Activated naive CD4-positive, alpha-beta T cell treated with anti-CD3 and anti-CD28 coated beads, Interleukin-2, amount 50 U/mL, for 72 hours (primary cell): ENCODE measurements at regions not wholly inside any gene's neighbourhood (a gene's known extent, or its start where the extent isn't known, plus 50 kb on each side); places are given as distances from the start of the nearest gene placed in this dataset.

Experiments
- ATAC-seq, 2 donors: fragments of 150-1000 bp; cut with Tn5 transposase; 2 replicates each; pipeline ENCODE4 v1.10.0; 2021; ENCODE audit warnings: mild to moderate bottlenecking in 2 of 2, moderate library complexity in 2 of 2
- DNase-seq, 2 donors: peaks; one replicate each; pipeline ENCODE4 v3.0.0; 2021 to 2022; ENCODE audit warnings: low spot score in 2 of 2
- H3K27ac Mint-ChIP-seq, 2 donors: one replicate each; pipeline ENCODE4 v1.8.0; 2022; ENCODE audit warnings: mild to moderate bottlenecking in 2 of 2, mixed read lengths in 2 of 2
- H3K36me3 Mint-ChIP-seq, 2 donors: one replicate each; pipeline ENCODE4 v1.8.0; 2022; ENCODE audit warnings: mixed read lengths in 2 of 2
- H3K9me3 Mint-ChIP-seq, 2 donors: one replicate each; pipeline ENCODE4 v1.8.0; 2022; ENCODE audit warnings: mixed read lengths in 2 of 2

DNA sequence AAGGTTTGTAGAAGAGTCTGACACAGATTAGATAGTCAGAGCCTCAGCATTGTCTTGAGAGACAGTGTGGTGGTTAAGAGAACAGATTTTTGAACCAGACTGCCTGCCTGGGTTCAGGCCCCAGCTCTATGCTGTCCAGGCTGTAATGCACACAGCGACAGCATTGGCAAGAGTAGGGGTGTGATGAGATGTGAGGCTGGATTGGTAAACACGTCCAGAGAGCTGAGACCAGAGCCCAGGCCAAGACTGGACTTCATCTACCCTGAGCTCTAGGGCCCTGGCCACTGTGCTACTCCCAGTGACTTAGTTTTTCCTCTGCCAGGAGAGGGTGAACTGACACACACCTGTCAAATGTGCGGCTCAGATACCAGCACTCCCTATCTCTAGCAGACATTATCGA, 360.4 kb downstream of the RPS24 start:
- H3K27ac Mint-ChIP-seq, result no peak overlapping the region
- no peaks in the 10 kb centered on the region for H3K9me3 Mint-ChIP-seq
- ATAC-seq (no peak), DNase-seq (no peak)
- no peaks in the 10 kb centered on the region for H3K36me3 Mint-ChIP-seq

DNA sequence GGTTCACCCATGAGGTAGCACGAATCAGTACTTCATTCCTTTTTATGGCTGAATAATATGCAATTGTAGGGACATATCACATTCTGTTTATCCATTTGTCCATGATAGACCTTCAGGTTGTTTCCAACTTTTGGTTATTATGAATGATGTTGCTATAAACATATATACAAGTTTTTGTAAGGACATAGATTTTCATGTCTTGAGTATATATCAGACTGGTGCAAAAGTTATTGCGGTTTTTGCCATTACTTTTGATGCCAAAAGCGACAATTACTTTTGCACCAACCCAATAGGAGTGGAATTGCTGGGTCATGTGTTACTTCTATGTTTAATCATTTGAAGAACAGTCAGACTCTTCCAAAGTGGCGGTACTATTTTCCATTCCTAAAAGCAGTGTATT, 361.5 kb downstream of the RPS24 start:
- no peaks in the 10 kb centered on the region for H3K9me3 Mint-ChIP-seq
- no peaks in the 10 kb centered on the region for H3K36me3 Mint-ChIP-seq
- ATAC-seq, result no peak
- no peak overlapping the region for H3K27ac Mint-ChIP-seq
- DNase-seq, result no peak

DNA sequence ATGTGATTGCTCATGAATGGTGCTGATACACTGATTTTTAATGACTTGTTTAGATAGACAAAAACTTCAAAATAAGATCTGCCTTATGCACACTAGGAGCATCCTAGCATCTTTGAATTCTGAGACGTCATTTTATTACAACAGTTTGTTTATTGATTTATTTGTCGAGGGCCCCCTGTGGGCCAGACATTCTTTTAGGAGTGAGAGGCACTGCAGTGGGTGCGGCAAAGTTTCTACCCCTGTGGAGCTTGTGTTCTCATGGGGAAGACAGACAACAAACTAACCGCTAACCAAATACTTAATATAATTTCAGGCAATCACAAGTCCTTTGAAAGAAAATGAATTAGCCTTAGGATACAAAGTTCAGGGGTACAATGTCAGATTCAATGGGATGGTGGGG, 363.1 kb downstream of the RPS24 start:
- no peak for ATAC-seq
- DNase-seq, result no peak
- Mint-ChIP-seq H3K36me3 (no peaks in the 10 kb centered on the region), H3K27ac (peak overlapping the region in 1 of 2 donors; percentile 23), H3K9me3 (no peaks in the 10 kb centered on the region)

DNA sequence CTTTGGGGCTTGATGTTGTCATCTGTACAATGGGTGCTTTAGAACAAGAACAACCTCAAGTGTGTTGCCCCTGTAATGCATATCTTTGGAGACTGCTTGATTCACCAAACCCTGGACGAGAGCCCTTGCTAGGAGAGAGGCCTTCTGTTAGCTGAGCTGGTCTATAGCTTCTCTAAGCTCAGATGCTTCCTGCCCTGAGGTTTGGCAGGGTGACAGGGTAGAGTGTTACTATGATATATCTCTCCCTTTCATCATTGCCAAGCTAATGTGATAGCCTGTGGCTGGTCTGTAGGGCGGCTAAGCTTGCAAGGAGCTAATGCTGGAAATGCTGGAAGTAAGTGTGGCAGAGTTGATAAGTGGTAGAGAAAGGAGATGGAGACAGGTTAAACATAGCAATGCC, 364.1 kb downstream of the RPS24 start:
- no peaks in the 10 kb centered on the region for H3K36me3 Mint-ChIP-seq
- no peak overlapping the region for H3K27ac Mint-ChIP-seq
- H3K9me3 Mint-ChIP-seq, result no peaks in the 10 kb centered on the region
- DNase-seq (no peak), ATAC-seq (no peak)

DNA sequence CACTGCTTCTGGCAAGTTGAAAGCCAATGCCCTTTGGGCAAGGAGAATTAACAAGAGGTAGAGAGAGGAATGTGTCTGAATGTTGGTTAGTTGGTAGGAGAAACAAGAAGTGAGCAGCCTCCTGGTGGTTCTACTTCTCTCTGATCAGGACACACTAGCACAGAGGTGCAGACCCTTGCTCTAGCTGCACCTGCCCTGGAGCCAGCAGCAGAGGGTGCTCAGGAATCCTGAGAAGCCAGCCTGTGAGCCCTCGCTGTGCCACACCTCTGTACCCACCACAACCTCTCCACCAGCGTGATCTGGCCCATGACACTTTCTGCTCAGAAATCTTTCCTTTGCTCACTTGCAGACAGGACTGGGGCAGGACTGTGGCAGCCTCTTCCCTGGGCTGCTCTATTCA, 364.7 kb downstream of the RPS24 start:
- ATAC-seq, result no peak
- H3K27ac Mint-ChIP-seq, result no peak overlapping the region

DNA sequence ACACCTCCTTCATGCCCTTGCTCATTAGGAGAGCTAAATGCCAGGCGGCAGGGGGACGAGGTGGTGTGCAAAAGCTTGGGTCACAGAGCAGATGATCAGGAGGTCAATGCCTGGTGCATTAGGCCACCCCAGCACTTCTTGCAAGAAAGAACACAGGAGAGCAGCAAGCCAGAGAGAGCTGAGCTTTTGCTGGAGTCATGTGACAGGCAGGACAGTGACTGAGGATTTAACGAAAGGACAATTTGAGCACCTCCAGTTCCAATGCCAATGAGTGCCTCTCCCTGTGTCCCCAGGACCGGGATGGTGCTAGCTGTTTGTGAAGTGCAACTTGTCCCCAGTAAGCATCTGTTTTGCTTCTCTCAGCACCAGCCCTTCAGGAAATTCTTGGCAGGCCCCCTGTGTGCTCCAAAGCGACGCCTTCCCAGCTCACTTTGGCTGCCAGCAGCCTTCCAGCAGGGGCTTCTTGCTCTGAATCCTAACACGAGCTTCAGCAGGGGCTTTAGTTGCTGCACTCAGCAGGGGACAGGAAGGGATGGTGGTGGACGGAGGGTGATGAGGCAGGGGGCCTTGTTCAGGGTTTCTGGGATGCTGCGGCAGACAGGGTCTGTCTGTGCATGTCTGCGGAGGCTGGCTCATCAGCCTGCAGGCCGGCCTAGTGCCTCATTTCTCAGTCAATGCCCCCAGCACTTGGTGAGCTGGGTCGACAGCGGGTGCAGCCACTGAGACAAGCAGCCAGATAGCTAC, 368.1 kb downstream of the RPS24 start:
- peak in 1 of 2 donors; percentile 16 for DNase-seq
- no peak for ATAC-seq
- no peak overlapping the region for H3K27ac Mint-ChIP-seq
- H3K36me3 Mint-ChIP-seq, result no peaks in the 10 kb centered on the region
- H3K9me3 Mint-ChIP-seq, result no peaks in the 10 kb centered on the region

More for the DNA sequence above, 364.7 kb downstream of the RPS24 start:
- no peaks in the 10 kb centered on the region for H3K36me3 Mint-ChIP-seq
- no peaks in the 10 kb centered on the region for H3K9me3 Mint-ChIP-seq
- no peak for DNase-seq

DNA sequence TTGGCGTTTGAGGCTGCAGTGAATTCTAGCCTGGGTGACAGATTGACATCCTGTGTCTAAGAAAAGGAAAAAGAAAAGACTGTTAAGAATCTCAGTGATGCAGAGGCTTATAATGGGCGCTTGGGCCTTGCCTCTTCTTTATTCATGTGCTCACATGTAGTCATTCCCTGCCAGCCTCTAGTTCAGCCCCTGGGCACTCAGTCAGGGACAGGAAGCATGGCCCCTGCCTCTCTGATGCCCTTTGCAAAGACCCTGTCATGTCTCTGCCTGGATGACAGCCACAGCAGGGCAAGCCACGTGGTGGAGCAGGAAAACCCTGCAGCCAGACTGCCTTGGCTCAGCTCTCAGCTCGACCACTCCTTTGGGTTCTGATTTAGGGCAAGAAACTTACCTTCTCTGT, 368.9 kb downstream of the RPS24 start:
- Mint-ChIP-seq H3K36me3 (no peaks in the 10 kb centered on the region), H3K9me3 (no peaks in the 10 kb centered on the region), H3K27ac (no peak overlapping the region)
- DNase-seq, result peak in 1 of 2 donors; percentile 28
- no peak for ATAC-seq

DNA sequence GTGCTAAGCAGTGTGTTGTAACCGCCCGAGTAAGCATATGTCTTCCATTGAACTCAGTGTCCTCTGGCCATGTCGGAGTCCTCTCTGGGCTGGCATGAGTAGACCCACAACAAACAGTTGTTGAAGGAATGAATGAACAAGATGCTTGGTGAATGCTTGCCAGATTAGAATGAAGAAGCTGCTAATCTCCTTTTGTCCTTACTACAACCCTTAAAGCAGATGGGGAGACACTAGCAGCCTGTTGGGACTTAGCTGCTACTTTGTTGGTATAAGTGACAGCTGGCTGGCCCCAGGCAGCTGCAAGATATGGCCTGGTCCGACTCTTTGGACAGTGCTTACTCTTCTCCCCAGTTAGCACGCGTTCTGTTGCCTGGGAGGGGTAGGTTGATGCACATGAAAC, 370.1 kb downstream of the RPS24 start:
- peak overlapping the region in 1 of 2 donors; percentile 26 for H3K27ac Mint-ChIP-seq
- no peaks in the 10 kb centered on the region for H3K36me3 Mint-ChIP-seq
- H3K9me3 Mint-ChIP-seq, result no peaks in the 10 kb centered on the region
- DNase-seq, result peak in 1 of 2 donors; percentile 23
- no peak for ATAC-seq

DNA sequence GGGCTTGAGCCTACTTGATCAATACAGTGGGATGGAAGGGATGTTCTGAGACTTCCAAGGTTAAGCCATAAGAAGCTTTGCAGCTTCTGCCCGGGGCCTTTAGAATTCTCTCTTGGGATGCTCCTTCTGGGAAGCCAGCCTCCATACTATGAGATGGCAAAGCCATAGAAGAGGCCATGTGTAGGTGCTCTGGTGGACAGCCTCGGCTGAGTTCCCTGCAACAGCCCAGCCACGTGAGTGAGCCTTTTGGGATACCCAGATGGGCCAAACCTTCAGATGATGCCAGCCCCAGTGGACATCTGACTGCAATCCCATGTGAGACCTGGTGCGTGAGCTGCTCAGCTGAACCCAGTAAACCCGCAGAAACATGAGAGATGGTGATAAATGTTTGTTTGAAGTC, 370.6 kb downstream of the RPS24 start:
- Mint-ChIP-seq H3K36me3 (no peaks in the 10 kb centered on the region), H3K9me3 (no peaks in the 10 kb centered on the region), H3K27ac (no peak overlapping the region)
- DNase-seq, result peak in 1 of 2 donors; percentile 26
- no peak for ATAC-seq

DNA sequence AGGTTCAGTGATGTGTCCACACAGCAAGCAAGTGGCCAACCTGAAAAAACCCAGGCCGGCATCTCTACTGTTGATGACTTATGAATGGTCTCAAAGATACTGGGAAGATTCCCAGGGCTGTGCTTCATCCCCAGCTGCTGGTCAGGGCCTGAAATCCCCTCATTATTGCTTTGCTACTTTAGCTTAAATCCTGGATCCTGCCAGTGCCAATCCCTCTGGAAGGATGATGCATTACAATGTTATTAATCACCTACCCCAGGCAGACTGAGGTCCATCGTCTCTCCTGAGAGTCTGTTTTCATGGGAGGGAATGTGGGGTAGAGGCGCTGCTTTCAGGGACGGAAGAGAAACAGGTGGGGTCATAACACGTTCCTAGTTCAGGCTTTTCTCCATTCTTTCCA, 371.6 kb downstream of the RPS24 start:
- Mint-ChIP-seq H3K27ac (no peak overlapping the region), H3K36me3 (no peaks in the 10 kb centered on the region), H3K9me3 (no peaks in the 10 kb centered on the region)
- DNase-seq (no peak), ATAC-seq (no peak)

DNA sequence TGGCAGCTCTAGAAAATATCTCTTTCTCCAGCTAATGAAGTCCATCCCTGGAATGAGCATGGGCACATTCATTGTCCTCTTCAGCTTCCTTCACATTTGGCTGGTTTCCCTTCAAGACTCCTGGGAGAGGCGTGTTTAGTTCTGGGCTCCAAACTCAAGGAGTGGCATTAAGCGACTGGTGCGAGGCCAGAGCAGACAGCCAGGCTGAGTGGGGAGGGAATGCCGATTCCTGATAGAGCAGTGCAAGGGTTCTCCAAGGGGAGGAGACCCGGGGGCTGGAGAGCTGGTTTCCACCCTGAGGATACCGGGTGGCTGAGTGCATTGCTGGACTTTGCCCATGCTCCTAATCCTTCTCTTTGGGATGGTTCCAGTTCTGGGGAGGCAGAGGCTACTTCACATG, 372.1 kb downstream of the RPS24 start:
- Mint-ChIP-seq H3K36me3 (no peaks in the 10 kb centered on the region), H3K9me3 (no peaks in the 10 kb centered on the region), H3K27ac (no peak overlapping the region)
- ATAC-seq (no peak), DNase-seq (peak in 1 of 2 donors; percentile 34)

DNA sequence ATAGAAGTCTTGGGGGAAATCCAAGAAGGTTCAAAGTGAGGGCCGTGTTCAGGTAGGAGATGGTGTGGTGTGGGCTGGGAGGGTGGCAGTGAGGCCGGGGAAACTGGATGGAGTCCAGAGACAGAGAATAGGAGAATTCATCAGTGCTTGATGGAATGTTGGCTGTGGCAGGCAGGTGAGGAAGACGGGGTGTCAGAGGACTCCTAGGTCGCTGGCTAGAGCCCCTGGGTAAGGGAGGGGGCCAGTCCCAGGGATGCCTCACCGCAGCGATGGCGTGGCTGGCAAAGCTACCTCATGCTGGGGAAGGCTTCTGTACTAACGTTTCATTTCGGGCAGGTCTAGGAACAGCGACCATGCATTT, 373.0 kb downstream of the RPS24 start:
- H3K9me3 Mint-ChIP-seq, result no peaks in the 10 kb centered on the region
- DNase-seq (no peak), ATAC-seq (peak in 1 of 2 donors; percentile 45)
- H3K27ac Mint-ChIP-seq, result peak overlapping the region in 1 of 2 donors; percentile 58
- H3K36me3 Mint-ChIP-seq, result no peaks in the 10 kb centered on the region

DNA sequence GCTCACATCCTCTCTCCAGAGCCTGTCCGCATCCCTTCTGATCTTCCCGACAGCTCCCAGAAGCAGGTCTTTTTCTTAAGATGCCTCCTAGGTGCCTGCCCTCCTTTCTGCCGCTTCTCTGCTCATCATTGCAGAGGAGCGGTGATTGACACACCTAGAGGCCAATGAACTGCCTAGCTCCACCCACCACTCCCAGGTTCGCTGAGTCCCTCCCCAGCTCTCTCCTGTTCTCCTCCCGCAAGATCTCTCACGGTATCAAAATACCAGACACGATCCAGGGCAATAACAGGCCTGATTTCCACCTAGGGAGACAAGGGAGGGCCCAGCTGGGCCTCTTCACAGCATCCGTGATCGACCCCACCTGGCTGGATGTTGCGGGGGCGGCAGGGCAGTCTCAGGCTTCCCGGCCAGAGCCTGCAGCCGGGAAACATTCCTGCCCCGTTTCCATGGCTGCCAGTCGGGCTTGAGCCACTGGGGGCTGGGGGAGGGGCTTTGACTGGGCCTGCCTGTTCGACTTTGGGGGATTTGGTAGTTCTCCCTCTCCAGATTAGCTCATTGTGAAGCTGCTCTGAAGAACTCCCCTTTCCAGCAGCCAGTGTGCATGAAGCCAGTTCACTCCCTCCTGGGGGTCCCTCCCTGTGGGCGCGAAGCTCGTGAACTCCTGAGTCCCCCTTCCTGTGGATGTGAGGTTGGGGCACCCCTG, 373.5 kb downstream of the RPS24 start:
- H3K36me3 Mint-ChIP-seq, result no peaks in the 10 kb centered on the region
- no peaks in the 10 kb centered on the region for H3K9me3 Mint-ChIP-seq
- H3K27ac Mint-ChIP-seq, result peak overlapping the region in 1 of 2 donors; percentile 58
- peak; percentile 95 to 99 for ATAC-seq
- DNase-seq, result peak; percentile 61 to 73

DNA sequence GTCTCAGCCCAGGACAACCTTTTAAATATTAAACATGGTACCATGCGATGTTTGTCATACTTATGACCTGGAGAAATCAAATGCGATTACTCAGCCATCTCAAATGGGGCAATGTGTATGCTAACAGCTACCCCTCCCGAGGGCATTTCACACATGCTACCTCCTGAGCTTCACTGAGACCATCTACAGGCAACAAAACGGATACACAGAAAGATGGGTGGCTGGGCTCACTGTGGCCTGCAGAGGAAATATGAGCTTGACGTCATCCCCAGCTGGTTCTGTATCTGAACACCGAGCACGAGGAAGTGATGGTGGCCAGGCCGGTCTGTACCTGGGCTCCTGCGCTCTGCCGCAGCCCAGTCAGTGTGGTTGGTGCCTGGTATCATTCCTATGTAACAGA, 374.3 kb downstream of the RPS24 start:
- peak in 1 of 2 donors; percentile 14 for DNase-seq
- H3K36me3 Mint-ChIP-seq, result no peaks in the 10 kb centered on the region
- no peaks in the 10 kb centered on the region for H3K9me3 Mint-ChIP-seq
- H3K27ac Mint-ChIP-seq, result no peak overlapping the region
- no peak for ATAC-seq

DNA sequence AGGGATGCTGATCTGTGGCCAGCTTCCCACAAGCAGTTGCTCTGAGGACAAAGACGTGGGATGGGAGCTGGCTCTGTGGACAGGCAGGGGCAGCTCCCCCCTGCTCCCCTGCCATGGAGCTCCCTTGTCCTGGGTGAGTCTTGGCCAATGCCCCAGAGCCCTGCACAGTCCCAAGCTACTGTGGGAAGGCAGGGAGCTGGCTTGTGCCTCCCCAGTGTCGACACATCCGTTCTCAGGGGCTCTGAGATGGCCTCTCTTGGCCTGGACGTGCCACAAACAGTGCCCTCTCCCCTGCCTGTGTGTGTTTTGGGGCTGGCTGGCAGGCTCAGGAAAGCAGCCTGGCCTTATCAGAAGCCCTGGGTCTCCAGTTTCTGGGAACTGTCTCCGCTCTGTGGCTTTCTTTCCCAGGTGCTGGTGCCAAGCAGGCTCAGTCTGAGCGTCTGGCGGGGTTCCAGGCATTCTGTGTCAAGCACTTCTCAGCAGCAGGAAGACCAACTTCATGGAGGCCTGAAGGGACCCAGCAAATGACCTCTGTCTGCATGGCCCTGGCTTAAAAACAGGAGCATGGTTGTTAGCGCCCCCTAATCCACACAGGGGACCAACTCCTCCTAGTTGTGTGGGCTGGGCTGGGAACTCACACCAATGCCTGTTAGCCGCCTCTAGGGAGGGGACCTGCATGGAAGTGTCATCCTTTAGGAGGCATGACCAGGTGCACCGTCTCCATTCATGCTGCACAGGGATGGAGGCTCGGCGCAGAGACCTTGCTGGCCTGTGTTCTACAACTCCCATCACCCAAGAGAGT, 375.2 kb downstream of the RPS24 start:
- H3K27ac Mint-ChIP-seq, result no peak overlapping the region
- peak in 1 of 2 donors; percentile 50 for DNase-seq
- no peaks in the 10 kb centered on the region for H3K9me3 Mint-ChIP-seq
- ATAC-seq, result no peak
- no peaks in the 10 kb centered on the region for H3K36me3 Mint-ChIP-seq

DNA sequence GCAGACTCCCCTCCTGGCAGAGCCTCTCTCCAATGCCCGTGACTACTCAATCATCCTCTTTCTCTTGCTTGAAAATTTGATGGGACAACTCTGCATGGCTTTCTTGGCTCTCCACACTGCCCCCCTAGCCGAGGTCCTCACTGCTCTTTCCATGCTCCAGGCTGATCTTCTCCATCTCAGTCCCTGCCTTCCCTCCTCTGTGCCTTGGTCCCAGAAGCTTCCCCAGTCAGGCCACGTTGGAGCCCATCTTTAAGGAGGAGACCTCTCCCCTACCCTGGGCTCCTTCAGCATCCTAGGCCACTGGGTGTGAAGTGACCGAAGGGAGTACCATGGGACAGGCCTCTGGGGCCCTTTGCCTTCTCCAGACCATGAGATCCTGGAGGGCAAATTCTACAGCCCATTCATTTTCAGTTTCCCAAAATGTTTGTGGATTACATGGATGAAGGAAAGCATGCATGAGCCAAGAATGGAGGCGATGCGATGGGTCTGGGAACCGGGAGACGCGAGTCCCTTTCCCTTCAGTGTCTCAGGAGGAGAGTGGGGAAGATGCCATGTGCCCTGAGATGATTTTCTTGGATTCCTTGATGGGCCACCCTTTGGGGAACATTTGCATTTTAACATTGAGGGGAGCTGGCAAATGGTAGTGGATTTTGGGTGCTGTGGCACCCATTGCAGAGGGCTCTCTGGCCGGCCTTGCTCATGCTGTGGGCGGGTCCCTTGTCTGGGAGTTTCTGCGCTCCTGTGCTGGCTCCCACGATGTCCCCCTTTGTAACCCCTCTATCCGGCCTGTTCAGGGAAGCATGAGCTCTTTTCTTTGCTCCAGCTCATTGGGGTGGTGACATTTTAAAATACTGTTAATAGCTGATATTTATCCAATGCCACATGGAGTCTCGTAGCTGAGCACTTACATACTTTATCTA, 376.6 kb downstream of the RPS24 start:
- no peaks in the 10 kb centered on the region for H3K9me3 Mint-ChIP-seq
- DNase-seq, result peak in 1 of 2 donors; percentile 40
- H3K27ac Mint-ChIP-seq, result no peak overlapping the region
- H3K36me3 Mint-ChIP-seq, result no peaks in the 10 kb centered on the region
- ATAC-seq, result no peak
